SK-N-MC (cell line): ENCODE measurements at regions not wholly inside any gene's neighbourhood (a gene's known extent, or its start where the extent isn't known, plus 50 kb on each side); places are given as distances from the start of the nearest gene placed in this dataset.

Source experiments
- EZH2 ChIP-seq: fragments of 200-600 bp; sonication (generic); IDR thresholded peaks from one replicate; pipeline ENCODE4 v1.6.1; 2017; ENCODE audit warnings: antibody characterized with exemption
- POLR2AphosphoS5 ChIP-seq: IDR thresholded peaks from 2 replicates; pipeline ENCODE4 v1.6.1; 2012; ENCODE audit warnings: mild to moderate bottlenecking, low read depth, low read length, borderline replicate concordance

DNA sequence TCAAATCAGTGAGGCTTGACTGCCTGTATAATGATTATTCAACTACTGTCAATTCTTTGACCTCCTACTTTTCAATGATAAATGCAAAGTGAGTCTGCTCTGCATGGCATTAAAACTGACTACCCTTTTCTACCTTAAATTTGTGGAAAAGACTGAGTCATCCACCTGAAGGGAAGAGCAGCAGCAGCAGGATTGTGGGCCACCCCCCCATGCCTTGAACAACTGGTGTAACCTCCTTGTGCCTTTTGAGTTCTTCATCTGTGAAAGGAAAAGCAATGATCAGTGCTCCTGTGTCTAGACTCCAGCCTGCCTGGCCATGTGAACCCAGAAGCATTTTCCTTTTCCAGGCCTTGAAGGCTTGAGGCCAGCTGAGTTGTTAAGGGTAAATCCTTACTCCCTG lies 102.9 kb downstream of the OSR1 start:
- TF ChIP-seq EZH2 (no peak), POLR2AphosphoS5 (no peak)
